SK-MEL-5 (cell line): ENCODE measurements at regions not wholly inside any gene's neighbourhood (a gene's known extent, or its start where the extent isn't known, plus 50 kb on each side); places are given as distances from the start of the nearest gene placed in this dataset.
A peak's percentile ranks its signal among the peaks of the same experiment; 100 is the strongest.

ENCODE experiments used
- DNase-seq: peaks from one replicate; pipeline ENCODE4 v3.0.0-alpha.2; 2016; ENCODE audit warnings: low read depth, low spot score
- in situ Hi-C: cut with HindIII; loops from 2 replicates; pipeline ENCODE4 v1.10.0; 2016; ENCODE audit warnings: low sequenced_read_pairs, high pct_unique_total_duplicates, low pct_unique_long_range_greater_than_20kb

- in situ Hi-C loops: no loop called here
- no peak for DNase-seq
These were observed 288.7 kb upstream of the IGFBP3 start for GRCh38 chr7:46209611-46210388.

- in situ Hi-C loops: no loop called here
- DNase-seq: no peak
These were observed 287.8 kb upstream of the IGFBP3 start for GRCh38 chr7:46208635-46209525.

DNA sequence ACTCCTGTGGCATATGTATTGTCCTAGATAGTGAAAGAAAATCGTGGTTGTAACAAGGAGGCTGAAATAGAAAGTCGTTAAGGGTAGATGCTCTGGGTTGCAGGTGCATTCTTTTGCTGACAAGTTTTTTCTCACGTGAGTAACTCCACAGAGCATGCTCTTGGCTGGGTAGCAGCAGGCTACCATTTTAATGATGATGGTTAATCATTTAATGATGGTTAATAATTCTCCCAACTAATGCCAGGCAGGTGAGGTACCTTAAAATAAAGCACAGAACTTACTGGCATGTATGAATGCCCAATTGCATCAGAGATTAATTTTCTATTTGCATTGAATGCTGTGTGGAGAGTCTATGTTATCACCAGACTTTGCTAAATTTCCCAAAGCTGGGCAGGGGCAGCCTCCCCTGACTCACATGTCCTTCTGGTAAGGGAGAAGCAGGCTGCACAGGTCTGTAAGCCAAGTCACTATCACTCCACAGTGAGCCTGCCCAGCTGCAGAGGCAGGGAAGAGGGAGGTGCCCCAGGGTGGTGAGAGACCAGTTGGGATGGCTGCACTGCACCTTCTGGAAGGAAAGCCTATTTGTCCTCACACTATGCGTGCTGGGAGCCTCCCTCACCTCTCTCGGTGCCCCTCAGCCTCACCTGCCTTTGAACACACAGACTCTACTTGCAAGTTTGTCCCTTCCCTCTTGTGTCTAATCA lies 287.0 kb upstream of the IGFBP3 start:
- in situ Hi-C loops: no loop called here
- DNase-seq: no peak

GRCh38 chr7:46206476-46207060 lies 285.5 kb upstream of the IGFBP3 start:
- in situ Hi-C loops: no loop called here
- DNase-seq: no peak

DNA sequence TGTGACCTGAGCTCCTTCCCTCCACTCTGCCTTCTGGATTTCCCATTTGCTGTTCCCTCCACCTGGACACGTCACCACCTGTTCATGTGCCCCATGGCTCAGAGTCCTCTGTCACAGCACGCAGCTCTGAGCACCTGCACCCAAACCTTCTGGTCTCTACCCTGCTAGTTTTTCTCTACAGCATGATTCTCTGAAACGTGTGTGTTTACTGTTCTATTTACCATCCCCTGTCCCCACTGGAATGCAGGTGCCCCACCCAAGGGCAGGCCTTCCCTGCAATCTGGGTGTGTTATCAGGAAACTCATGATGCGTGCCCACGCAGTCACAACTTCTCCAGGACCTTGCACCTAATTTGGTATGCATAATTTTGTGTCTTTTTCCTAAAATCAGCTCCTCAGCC lies 284.4 kb upstream of the IGFBP3 start:
- DNase-seq: no peak
- in situ Hi-C loops: no loop called here

GRCh38 chr7:46203926-46204325 lies 282.9 kb upstream of the IGFBP3 start:
- in situ Hi-C loops: no loop called here
- no peak for DNase-seq

DNA sequence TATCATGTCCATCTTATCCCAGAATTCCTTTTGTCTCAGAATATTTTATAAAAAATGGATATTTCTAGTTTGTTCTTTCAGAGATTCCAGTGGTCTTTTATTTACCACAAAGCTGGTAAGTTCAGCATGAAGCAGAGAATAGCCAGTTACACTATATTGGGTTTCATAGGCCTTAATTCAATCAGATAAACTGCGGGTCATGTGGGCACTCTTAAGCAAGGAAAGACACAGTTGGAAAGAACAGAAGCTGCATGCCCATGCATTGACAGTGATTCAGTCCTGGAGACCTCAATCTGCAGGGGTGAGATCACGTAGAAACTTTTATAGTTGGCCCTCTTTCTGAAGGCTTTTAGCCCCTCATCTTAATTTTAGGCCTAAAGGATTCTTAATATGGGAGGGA lies 281.3 kb upstream of the IGFBP3 start:
- DNase-seq: no peak
- in situ Hi-C loops: no loop called here

DNA sequence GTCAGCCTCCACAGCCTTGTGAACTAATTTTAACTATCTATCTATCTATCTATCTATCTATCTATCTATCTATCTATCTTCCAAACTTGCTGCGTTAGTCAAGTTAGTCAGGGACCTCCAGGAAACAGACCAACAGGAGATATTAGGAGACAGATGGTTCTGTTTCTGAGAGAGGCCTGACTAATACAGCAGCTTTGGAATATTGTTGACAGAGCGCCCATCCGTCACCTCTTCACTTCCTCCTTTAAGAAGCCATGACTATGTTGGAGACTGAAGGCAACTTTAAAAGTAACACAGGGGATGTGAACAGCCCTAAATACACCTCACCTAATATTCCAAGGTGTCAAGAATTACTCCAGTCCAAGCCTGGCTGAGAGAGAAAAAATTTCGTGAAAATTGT lies 280.9 kb upstream of the IGFBP3 start:
- in situ Hi-C loops: no loop called here

GRCh38 chr7:46198701-46199100 lies 277.6 kb upstream of the IGFBP3 start:
- no peak for DNase-seq
- in situ Hi-C loops: no loop called here

More for the DNA sequence above, 280.9 kb upstream of the IGFBP3 start:
- no peak for DNase-seq

- in situ Hi-C loops: no loop called here
- peak; percentile 35 for DNase-seq
These were observed 276.9 kb upstream of the IGFBP3 start for GRCh38 chr7:46197785-46198540.

DNA sequence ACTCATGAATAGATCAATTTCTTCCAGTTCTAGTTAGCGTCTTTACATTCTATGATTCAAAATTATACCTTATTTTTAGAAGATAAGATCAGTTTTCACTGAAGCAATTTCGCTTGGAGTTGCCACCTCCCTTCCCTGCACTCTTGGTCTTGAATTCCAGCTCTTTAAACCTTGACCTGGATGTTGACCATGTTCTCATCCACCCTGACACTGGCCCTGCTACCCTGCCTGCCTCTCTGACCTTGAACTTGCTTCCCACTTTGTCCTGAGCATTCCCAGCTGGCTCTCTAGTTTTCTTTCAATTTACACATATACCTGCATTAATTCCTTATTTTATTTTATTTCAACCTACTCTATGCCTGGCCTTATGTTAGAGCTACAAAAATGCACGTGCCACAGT lies 274.9 kb upstream of the IGFBP3 start:
- DNase-seq: no peak
- in situ Hi-C loops: no loop called here

GRCh38 chr7:46192271-46192670 lies 271.2 kb upstream of the IGFBP3 start:
- no peak for DNase-seq
- in situ Hi-C loops: no loop called here

DNA sequence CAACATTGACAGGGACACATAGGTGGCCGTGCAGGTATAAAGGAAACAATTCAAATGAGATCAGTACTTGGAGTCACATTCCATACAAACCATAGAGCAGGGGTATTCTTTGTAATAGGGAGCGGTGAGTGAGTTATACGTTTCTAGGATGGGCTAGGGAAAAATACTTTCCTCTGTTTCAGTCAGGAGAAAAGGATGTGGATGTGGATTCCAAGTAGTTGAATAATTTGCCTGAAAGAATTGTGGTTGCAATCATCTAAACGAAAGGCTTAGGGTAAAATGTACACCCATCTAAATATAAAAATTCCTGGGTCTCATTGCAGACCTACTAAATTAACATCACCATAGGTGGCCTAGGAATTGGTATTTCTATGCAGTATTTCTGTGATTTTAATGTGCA lies 270.7 kb upstream of the IGFBP3 start:
- in situ Hi-C loops: no loop called here
- DNase-seq: no peak

DNA sequence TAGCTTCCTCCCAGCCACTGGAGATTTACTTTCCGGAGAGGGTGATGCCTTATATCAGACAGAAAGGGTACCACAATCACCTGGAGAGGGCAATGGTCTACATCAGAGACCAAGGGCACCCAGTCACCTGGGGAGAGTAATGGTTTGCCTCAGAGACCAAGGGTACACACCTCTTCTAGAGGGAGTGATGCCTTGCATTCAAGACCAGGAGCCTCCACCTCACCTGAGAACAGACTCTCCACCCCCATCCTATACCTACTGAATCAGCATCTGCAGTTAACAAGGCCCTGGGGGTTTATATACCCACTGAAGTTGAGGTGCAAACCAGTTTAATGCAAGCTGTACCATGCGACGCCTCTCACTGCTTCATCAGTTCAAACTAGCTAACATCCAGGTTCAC lies 270.2 kb upstream of the IGFBP3 start:
- no peak for DNase-seq
- in situ Hi-C loops: no loop called here

DNA sequence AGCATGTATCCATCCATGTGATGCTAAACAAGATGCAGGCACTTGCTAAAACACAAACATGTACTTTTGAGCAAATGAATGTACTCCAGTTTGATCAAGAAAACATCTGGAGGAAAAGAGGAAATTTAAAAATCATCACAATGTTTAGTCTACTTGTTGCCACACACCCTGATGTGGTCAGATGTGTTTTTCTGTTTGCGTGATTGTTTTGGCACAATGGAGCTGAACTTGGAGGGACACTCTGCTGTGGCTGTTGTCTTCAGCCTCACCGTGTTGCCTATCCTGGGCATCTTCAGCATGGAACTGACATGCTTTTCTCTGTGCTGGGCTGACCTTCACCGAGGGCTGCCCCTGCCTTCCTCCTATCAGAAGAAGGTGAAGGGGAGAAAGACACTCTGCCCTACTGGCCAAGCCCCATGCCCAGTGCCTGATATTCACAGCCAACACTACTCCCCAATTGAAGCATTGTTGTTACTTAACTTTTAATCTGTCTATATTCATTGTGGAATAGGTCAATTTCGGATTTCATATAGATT lies 268.3 kb upstream of the IGFBP3 start:
- in situ Hi-C loops: no loop called here
- DNase-seq: no peak

DNA sequence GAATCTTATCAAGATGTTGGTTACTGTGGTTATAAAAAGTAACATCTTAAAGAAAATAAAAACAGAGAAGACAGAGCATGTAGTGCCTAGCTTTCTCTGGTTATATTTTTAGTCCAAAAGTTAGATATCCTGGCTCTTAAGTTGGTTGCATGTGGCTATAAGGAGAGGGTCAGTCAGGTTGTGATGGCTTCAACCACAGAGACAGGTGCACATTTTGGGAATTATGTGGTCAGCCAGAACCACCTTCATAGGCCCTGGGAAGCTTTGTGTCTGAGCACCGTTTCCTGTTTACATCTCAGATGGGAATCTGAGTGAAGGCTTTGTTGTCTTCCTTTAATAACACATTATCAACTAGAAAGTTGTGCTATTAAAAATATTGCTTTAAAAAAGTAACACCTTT lies 265.1 kb upstream of the IGFBP3 start:
- no peak for DNase-seq
- in situ Hi-C loops: no loop called here

DNA sequence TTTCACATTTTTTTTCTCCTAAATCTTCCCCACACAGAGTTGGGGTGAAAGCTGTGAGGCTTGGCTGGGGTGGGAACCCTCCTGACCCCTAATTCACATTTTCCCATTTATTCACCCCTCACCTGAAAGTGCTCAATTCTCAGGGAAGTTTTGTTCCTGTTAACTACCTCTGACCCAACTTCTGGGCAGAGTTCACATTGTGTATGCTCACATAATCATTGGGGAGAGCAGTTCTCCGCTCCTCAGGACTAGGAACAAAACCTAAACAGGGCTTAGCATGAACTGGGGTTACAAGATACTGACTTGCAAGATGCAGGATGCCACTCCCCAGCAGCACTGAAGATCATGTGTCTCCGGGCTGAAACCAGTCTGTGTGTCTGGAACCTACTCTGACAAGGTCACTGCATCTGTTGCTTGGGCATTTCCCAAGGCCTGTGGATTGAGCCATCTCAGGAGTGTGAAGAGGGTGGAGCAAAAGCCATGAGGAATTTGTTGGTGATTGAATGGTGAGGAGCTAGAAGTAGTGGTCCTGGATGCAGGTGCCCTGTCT lies 258.1 kb upstream of the IGFBP3 start:
- in situ Hi-C loops: no loop called here
- no peak for DNase-seq
